RKO (cell line): ENCODE measurements at regions not wholly inside any gene's neighbourhood (a gene's known extent, or its start where the extent isn't known, plus 50 kb on each side); places are given as distances from the start of the nearest gene placed in this dataset.

ENCODE experiments used
- DNase-seq: peaks from one replicate; pipeline ENCODE4 v3.0.0-alpha.2; 2016; ENCODE audit warnings: low spot score

- no peak for DNase-seq
Observed at GRCh38 chr6:14944593-14944992, 301.3 kb upstream of the JARID2 start.

DNA sequence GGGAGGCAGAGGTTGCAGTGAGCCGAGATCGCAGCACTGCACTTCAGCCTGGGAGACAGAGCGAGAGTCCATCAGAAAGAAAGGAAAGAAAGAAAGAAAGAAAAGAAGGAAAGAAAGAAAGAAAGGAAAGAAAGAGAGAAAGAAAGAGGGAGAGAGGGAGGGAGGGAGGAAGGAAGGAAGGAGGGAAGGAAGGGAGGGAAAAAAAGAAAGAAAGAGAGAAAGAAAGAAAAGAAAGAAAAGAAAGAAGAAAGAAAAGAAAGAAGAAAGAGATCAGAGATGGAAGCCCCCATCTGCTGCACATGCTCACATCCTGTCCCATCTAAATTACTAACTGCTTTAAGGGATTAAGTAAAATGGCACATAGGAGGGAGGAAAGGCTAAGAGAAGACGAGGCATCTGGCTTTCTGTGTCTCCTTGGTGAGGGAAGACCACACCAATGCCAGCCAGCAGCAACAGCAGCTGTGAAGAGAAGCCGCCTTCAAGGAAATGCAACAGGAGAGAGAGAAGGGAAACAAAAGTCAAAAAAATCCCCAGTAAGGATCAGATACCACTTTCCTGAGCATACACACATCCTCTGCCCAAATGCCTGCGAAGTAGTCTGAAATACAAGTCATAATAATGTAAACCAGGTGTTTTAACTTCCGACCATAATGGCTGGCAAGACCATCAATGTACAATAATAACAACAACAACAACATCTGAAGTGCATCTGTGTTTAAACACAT, 300.2 kb upstream of the JARID2 start:
- no peak for DNase-seq

DNA sequence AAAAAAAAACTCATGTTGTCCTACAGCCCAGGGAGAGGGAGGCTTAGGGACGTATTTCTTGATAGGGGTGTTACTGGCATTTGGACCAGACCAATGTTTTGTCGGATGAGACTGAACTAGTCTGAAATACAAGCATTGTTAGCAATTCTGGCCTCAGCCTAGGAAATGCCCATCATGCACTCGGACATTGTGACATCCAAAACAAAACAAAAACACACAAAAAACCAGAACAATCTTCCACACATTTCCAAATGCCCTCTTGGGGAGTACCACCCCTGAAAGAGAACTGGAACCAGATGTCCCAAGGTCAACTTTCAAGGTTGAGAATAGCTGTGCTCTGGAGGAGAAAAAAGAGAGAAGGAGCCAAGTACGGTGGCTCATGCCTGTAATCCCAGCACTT, 299.1 kb upstream of the JARID2 start:
- DNase-seq, result no peak

GRCh38 chr6:14948586-14949245, 297.2 kb upstream of the JARID2 start:
- no peak for DNase-seq

- DNase-seq, result no peak
Observed at GRCh38 chr6:14950103-14950969, 295.5 kb upstream of the JARID2 start.

DNA sequence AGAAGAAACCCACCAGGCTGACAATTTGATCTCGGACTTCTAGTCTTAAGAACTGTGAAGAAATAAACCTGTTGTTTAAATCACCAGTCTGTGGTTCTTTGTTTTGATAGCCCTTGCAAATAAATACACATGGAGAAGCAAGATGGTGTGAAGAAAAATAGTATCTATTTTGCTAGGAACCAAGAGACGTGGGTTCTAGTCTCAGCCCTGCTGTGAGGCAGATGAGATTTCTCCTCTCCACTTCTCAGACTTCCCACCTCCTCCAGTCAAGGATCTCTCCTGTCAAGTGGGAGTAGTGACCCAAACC, 294.9 kb upstream of the JARID2 start:
- no peak for DNase-seq

DNA sequence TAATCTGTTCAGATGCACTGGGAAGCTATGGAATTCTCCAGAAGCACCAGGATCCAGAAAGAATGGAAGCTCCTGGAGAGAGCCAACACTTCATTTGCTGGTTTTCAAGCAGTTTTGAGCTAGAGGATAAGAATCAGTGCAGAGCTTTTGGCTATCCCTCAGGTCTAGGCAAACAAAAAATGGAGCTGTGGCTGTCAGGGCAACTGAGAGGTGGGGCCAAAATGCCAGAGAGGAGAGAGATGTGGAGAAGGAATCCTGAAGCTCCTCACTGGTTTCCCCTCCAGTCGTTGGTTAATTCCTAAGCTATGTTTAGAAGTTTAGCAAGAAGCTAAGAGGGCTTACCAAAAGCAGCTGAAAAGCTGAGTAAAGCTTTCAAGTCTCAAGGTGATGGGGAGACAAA, 294.2 kb upstream of the JARID2 start:
- no peak for DNase-seq

DNA sequence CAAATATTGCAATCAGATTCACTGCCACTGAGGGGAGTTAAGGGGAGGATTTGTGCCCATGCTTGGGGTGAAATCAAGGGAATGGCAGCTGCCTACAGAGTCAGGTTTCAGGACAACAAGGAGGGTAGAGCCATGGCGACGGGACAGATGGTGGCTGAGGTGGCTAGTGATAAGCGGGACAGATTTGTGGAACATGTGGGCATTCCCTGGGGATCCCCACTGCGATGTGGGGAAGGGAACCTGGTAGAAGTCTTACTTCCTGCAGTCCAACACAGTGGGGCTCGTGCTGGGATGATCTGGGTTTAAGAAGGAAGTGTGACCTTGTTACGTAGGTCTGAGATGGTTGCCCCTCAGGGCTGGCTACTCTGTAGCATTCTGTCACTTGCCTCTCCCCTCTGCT, 292.0 kb upstream of the JARID2 start:
- DNase-seq, result no peak

DNA sequence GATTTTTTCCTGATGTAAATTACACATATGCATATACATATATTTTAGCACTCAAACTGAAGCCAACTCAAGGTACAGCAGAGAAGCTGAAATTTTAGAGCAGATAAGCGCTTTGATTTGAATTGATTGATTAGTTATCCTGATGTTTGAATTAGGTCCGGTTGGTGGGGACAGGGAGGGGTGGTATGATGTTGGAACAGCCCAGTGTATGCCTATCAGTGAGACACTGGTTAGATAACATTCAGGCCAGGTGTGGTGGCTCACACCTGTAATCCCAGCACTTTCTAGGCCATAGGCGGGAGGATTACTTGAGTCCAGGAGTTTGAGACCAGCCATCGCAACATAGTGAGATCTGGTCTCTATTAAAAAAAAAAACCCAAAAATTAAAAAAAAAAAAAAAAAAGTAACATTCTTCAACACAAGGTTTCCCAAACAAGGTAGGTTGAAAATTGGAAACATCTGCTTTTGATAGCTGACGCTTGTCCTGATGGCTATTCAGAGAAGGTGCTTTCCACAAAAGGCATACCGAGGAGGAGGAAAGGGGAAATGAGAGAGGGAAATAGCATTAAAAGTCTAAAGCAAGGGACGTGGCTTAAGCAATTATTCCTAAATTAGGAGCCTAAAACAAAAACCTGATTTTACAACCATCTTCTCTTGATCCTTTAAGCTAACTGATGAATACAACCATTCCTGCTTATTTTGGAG, 288.4 kb upstream of the JARID2 start:
- DNase-seq, result no peak

GRCh38 chr6:14959324-14959885, 286.5 kb upstream of the JARID2 start:
- DNase-seq, result no peak

DNA sequence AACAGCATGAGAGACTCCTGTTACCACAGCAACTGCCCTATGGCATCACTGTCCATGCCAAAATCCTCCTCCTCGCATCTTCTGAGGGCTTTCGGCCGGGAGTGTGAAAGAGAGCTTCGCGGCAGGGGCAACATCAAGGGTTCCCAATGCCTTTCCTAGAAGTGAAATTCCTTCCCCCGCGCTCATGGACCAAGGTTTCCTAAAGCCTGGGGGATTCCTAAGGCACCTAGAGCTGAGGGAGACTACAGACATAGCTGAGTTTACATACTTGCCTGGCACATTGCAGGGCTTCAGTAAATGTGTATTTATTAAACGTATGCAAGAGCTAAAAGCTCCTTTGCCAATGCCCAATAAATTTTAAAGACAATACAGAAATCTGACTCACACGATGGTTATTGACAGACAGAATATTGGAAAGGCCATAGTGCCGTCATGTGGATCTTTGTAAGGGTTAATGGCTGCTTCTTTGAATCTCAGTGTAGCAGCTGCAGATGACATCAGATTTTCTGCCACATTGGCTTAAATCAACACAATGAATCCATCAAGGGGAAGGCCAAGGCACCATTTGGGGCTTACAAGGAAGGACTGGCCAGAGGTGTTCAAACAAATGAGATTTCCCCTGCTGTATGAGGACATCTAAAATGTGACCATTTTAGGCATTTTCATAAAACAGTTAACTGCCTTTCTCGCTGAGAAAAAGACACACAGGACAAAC, 281.2 kb upstream of the JARID2 start:
- DNase-seq, result no peak

- no peak for DNase-seq
Observed at GRCh38 chr6:14965424-14966075, 280.3 kb upstream of the JARID2 start.

GRCh38 chr6:14966096-14966905, 279.6 kb upstream of the JARID2 start:
- no peak for DNase-seq

DNA sequence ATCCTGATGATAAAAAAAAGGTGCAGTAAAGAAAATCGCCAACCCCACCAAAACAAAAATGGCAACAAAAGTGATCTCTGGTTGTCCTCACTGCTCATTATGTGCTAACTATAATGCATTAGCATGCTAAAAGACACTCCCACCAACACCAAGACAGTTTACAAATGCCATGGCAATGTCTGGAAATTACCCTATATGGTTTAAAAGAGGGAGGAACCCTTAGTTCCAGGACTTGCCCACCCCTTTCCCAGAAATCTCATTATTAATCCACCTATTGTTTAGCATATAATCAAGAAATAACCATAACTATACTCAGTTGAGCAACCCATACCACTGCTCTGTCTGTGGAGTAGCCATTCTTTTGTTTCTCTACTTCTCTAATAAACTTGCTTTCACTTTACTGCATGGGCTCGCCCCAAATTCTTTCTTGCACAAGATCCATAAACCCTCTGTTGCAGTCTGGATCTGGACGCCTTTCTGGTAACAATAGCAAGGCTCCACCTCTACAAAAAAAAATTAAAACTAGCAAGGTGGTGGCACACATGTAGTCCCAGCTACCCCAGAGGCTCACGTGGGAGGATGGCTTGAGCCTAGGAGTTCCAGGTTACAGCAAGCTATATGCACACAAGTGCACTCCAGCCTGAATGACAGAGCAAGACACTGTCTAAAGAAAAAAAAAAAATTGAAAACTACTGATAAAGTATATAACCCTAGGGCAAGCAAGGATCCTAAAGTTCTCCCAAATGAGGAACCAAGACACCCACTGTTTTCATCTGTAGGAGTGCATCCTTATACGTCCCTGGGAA, 278.8 kb upstream of the JARID2 start:
- no peak for DNase-seq

- DNase-seq, result no peak
Observed at GRCh38 chr6:14968056-14968637, 277.7 kb upstream of the JARID2 start.

- no peak for DNase-seq
Observed at GRCh38 chr6:14969126-14969525, 276.7 kb upstream of the JARID2 start.

GRCh38 chr6:14972379-14973067, 273.3 kb upstream of the JARID2 start:
- DNase-seq, result no peak

GRCh38 chr6:14974372-14974771, 271.5 kb upstream of the JARID2 start:
- DNase-seq, result no peak
